ENCODE measurements at regions not wholly inside any gene's neighbourhood (a gene's known extent, or its start where the extent isn't known, plus 50 kb on each side); places are given as distances from the start of the nearest gene placed in this dataset.

- no peaks in the 10 kb centered on the region for H3K36me3 ChIP-seq
- no peaks in the 10 kb centered on the region for H3K27me3 ChIP-seq
- 90% methylated on average over 6 of the region's 6 CpGs; no CpG with 5 or more reads in 1 of the 2 donors for WGBS, 2 donors (ENCODE audit: low coverage in 1 of 2)
- DNase-seq = no peak
- H3K4me3 ChIP-seq = no peak overlapping the region
- in situ Hi-C loops (cut with MboI; ENCODE audit: low pct_ligation_motif_present in 1 of 4, low pct_unique_long_range_greater_than_20kb in 1 of 4, low sequenced_read_pairs in 3 of 4) = no loop called here
- no peak for TF ChIP-seq POLR2AphosphoS5 (IDR thresholded peaks at IDR 0.05)
- no peak for TF ChIP-seq POLR2A (IDR thresholded peaks at IDR 0.05)
- no peak for TF ChIP-seq EP300 (IDR thresholded peaks at IDR 0.05; ENCODE audit: low read depth)
- TF ChIP-seq, protein P1, sequence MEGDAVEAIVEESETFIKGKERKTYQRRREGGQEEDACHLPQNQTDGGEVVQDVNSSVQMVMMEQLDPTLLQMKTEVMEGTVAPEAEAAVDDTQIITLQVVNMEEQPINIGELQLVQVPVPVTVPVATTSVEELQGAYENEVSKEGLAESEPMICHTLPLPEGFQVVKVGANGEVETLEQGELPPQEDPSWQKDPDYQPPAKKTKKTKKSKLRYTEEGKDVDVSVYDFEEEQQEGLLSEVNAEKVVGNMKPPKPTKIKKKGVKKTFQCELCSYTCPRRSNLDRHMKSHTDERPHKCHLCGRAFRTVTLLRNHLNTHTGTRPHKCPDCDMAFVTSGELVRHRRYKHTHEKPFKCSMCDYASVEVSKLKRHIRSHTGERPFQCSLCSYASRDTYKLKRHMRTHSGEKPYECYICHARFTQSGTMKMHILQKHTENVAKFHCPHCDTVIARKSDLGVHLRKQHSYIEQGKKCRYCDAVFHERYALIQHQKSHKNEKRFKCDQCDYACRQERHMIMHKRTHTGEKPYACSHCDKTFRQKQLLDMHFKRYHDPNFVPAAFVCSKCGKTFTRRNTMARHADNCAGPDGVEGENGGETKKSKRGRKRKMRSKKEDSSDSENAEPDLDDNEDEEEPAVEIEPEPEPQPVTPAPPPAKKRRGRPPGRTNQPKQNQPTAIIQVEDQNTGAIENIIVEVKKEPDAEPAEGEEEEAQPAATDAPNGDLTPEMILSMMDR (IDR thresholded peaks at IDR 0.05) = no peak
- no peaks in the 10 kb centered on the region for H3K4me1 ChIP-seq
- intact Hi-C loops (cut with DNase I; ENCODE audit: low total_unique reads) = no loop called here
- no peaks in the 10 kb centered on the region for H3K9me3 ChIP-seq
- no peak overlapping the region for H3K27ac ChIP-seq
Observed at GRCh38 chr11:39664023-39664422, 1795.4 kb downstream of the LRRC4C start.

GRCh38 chr11:39661890-39662289 lies 1797.6 kb downstream of the LRRC4C start:
- Histone ChIP-seq H3K9me3 (no peaks in the 10 kb centered on the region), H3K27ac (no peak overlapping the region), H3K36me3 (no peaks in the 10 kb centered on the region), H3K27me3 (no peaks in the 10 kb centered on the region), H3K4me3 (no peak overlapping the region), H3K4me1 (no peaks in the 10 kb centered on the region)
- TF ChIP-seq EP300 (IDR thresholded peaks at IDR 0.05; ENCODE audit: low read depth) (no peak), POLR2AphosphoS5 (IDR thresholded peaks at IDR 0.05) (no peak), POLR2A (IDR thresholded peaks at IDR 0.05) (no peak)
- TF ChIP-seq, protein P1 (IDR thresholded peaks at IDR 0.05) = no peak
- no peak for DNase-seq
- in situ Hi-C loops (cut with MboI; ENCODE audit: low pct_ligation_motif_present in 1 of 4, low pct_unique_long_range_greater_than_20kb in 1 of 4, low sequenced_read_pairs in 3 of 4) = no loop called here
- intact Hi-C loops (cut with DNase I; ENCODE audit: low total_unique reads) = no loop called here

- 78 to 81% methylated on average over 5 to 15 of the region's 24 CpGs for WGBS, 2 donors (ENCODE audit: low coverage in 1 of 2)
- no peaks in the 10 kb centered on the region for H3K9me3 ChIP-seq
- no peak overlapping the region for H3K4me3 ChIP-seq
- no peaks in the 10 kb centered on the region for H3K36me3 ChIP-seq
- TF ChIP-seq, protein P1 (IDR thresholded peaks at IDR 0.05) = no peak
- no peak for TF ChIP-seq POLR2A (IDR thresholded peaks at IDR 0.05)
- no peak for TF ChIP-seq POLR2AphosphoS5 (IDR thresholded peaks at IDR 0.05)
- TF ChIP-seq EP300 (IDR thresholded peaks at IDR 0.05; ENCODE audit: low read depth) = no peak
- no peak for DNase-seq
- intact Hi-C loops (cut with DNase I; ENCODE audit: low total_unique reads) (no loop called here), in situ Hi-C loops (cut with MboI; ENCODE audit: low pct_ligation_motif_present in 1 of 4, low pct_unique_long_range_greater_than_20kb in 1 of 4, low sequenced_read_pairs in 3 of 4) (no loop called here)
- H3K27me3 ChIP-seq = no peaks in the 10 kb centered on the region
- no peaks in the 10 kb centered on the region for H3K4me1 ChIP-seq
- H3K27ac ChIP-seq = no peak overlapping the region
Observed at GRCh38 chr11:39651857-39652461, 1807.5 kb downstream of the LRRC4C start.

DNA sequence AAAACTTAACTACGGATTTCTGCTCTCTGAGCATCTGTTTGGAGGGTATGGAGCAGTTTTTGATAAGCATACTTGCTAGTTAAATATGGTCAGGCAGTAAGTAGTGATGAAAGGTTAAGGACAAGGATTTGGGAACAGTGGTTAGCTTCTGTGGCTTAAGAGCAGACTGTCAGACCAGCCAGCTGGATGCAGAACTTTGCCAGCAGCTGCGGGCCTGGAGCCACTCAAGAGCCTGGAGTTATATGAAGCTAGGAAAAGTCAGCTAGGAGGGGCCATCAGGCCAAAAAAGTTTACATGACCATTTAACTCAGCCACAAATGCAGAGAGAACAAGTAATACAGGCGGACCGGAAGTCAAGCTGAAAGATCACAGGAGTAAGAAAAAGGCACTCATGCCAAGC lies 1817.7 kb downstream of the LRRC4C start:
- no peaks in the 10 kb centered on the region for H3K27me3 ChIP-seq
- H3K27ac ChIP-seq = no peak overlapping the region
- no peak overlapping the region for H3K4me3 ChIP-seq
- 61 to 74% methylated on average over 4 of the region's 4 CpGs for WGBS, 2 donors (ENCODE audit: low coverage in 1 of 2)
- intact Hi-C loops (cut with DNase I; ENCODE audit: low total_unique reads) (no loop called here), in situ Hi-C loops (cut with MboI; ENCODE audit: low pct_ligation_motif_present in 1 of 4, low pct_unique_long_range_greater_than_20kb in 1 of 4, low sequenced_read_pairs in 3 of 4) (no loop called here)
- H3K9me3 ChIP-seq = no peaks in the 10 kb centered on the region
- H3K4me1 ChIP-seq = no peaks in the 10 kb centered on the region
- no peak for DNase-seq
- no peak for TF ChIP-seq POLR2AphosphoS5 (IDR thresholded peaks at IDR 0.05)
- TF ChIP-seq, protein P1 (IDR thresholded peaks at IDR 0.05) = no peak
- H3K36me3 ChIP-seq = no peaks in the 10 kb centered on the region

All from transverse colon (tissue), 4 donors.